PC-9 (cell line): ENCODE measurements at regions not wholly inside any gene's neighbourhood (a gene's known extent, or its start where the extent isn't known, plus 50 kb on each side); places are given as distances from the start of the nearest gene placed in this dataset.

Experiments used
- CTCF ChIP-seq: fragments of 200-600 bp; sonication (generic); conservative IDR thresholded peaks from 2 replicates; pipeline ENCODE4 v1.6.1; 2017; ENCODE audit warnings: mixed run types, antibody characterized with exemption, mild to moderate bottlenecking, moderate library complexity
- EZH2 ChIP-seq: fragments of 200-600 bp; sonication (generic); IDR thresholded peaks from 2 replicates; pipeline ENCODE4 v1.8.0; 2017; ENCODE audit warnings: antibody characterized with exemption, low read depth

GRCh38 chr9:1581926-1582325 lies 433.2 kb upstream of the SMARCA2 start:
- TF ChIP-seq CTCF, result no peak
- TF ChIP-seq EZH2, result no peak
